ENCODE measurements at regions not wholly inside any gene's neighbourhood (a gene's known extent, or its start where the extent isn't known, plus 50 kb on each side); places are given as distances from the start of the nearest gene placed in this dataset.

GRCh38 chr12:125197326-125197725, 132.1 kb downstream of the AACS start:
- Histone ChIP-seq H3K9me3 (ENCODE audit: control insufficient read depth in 4 of 4, insufficient read depth in 3 of 4, low read length in 3 of 4) (peaks cover 0 to 9% (median under 1%) of the 10 kb centered on the region in 4 donors), H3K36me3 (ENCODE audit: control insufficient read depth in 4 of 4, insufficient read depth in 4 of 4, low read length in 4 of 4) (no peaks in the 10 kb centered on the region), H3K27me3 (ENCODE audit: control insufficient read depth in 3 of 3, insufficient read depth in 3 of 3, low read length in 2 of 3) (peaks cover 0 to 11% (median 10%) of the 10 kb centered on the region in 3 donors), H3K9ac (ENCODE audit: insufficient read depth in 1 of 2, low read length in 2 of 2) (no peak overlapping the region), H3K4me1 (ENCODE audit: control insufficient read depth in 5 of 5, insufficient read depth in 5 of 5, low read length in 5 of 5) (no peaks in the 10 kb centered on the region), H3K27ac (ENCODE audit: low read depth in 1 of 2, low read length in 1 of 2) (no peak overlapping the region), H3K4me3 (no peak overlapping the region)
- DNase-seq (no peak), ATAC-seq (ENCODE audit: insufficient read depth, low FRiP score) (no peak)
- whole genome bisulfite sequencing, 2 donors, result 88 to 90% methylated on average over 4 of the region's 4 CpGs
- TF ChIP-seq CTCF (IDR thresholded peaks at IDR 0.05; ENCODE audit: control extremely low read depth, extremely low read depth), result no peak

GRCh38 chr12:125198652-125199051, 133.4 kb downstream of the AACS start:
- no peak for DNase-seq
- peaks cover 0 to 4% (median 2%) of the 10 kb centered on the region in 3 donors for H3K27me3 ChIP-seq (ENCODE audit: control insufficient read depth in 3 of 3, insufficient read depth in 3 of 3, low read length in 2 of 3)
- ATAC-seq (ENCODE audit: insufficient read depth, low FRiP score), result no peak
- no peak overlapping the region for H3K27ac ChIP-seq (ENCODE audit: low read depth in 1 of 2, low read length in 1 of 2)
- H3K9ac ChIP-seq (ENCODE audit: insufficient read depth in 1 of 2, low read length in 2 of 2), result no peak overlapping the region
- 28 to 40% methylated on average over 4 of the region's 4 CpGs for WGBS, 2 donors
- H3K9me3 ChIP-seq (ENCODE audit: control insufficient read depth in 4 of 4, insufficient read depth in 3 of 4, low read length in 3 of 4), result peaks cover 0 to 11% (median under 1%) of the 10 kb centered on the region in 4 donors
- no peaks in the 10 kb centered on the region for H3K36me3 ChIP-seq (ENCODE audit: control insufficient read depth in 4 of 4, insufficient read depth in 4 of 4, low read length in 4 of 4)
- H3K4me3 ChIP-seq, result no peak overlapping the region
- H3K4me1 ChIP-seq (ENCODE audit: control insufficient read depth in 5 of 5, insufficient read depth in 5 of 5, low read length in 5 of 5), result no peaks in the 10 kb centered on the region
- no peak for TF ChIP-seq CTCF (IDR thresholded peaks at IDR 0.05; ENCODE audit: control extremely low read depth, extremely low read depth)

GRCh38 chr12:125201090-125201489, 135.9 kb downstream of the AACS start:
- 72 to 87% methylated on average over 3 of the region's 3 CpGs for WGBS, 2 donors
- ATAC-seq (ENCODE audit: insufficient read depth, low FRiP score), result no peak

More at GRCh38 chr12:125201090-125201489, 135.9 kb downstream of the AACS start:
- no peak for DNase-seq
- H3K36me3 ChIP-seq (ENCODE audit: control insufficient read depth in 4 of 4, insufficient read depth in 4 of 4, low read length in 4 of 4), result no peaks in the 10 kb centered on the region
- no peak overlapping the region for H3K27ac ChIP-seq (ENCODE audit: low read depth in 1 of 2, low read length in 1 of 2)
- H3K27me3 ChIP-seq (ENCODE audit: control insufficient read depth in 3 of 3, insufficient read depth in 3 of 3, low read length in 2 of 3), result peaks cover 0 to 4% (median 0%) of the 10 kb centered on the region in 3 donors
- H3K9ac ChIP-seq (ENCODE audit: insufficient read depth in 1 of 2, low read length in 2 of 2), result no peak overlapping the region
- H3K4me3 ChIP-seq, result no peak overlapping the region
- no peak for TF ChIP-seq CTCF (IDR thresholded peaks at IDR 0.05; ENCODE audit: control extremely low read depth, extremely low read depth)
- peaks cover 0 to 11% (median under 1%) of the 10 kb centered on the region in 4 donors for H3K9me3 ChIP-seq (ENCODE audit: control insufficient read depth in 4 of 4, insufficient read depth in 3 of 4, low read length in 3 of 4)
- no peaks in the 10 kb centered on the region for H3K4me1 ChIP-seq (ENCODE audit: control insufficient read depth in 5 of 5, insufficient read depth in 5 of 5, low read length in 5 of 5)
